Fibroblast of lung (primary cell): ENCODE measurements at regions not wholly inside any gene's neighbourhood (a gene's known extent, or its start where the extent isn't known, plus 50 kb on each side); places are given as distances from the start of the nearest gene placed in this dataset.

Experiments
- EZH2 ChIP-seq: IDR thresholded peaks from 2 replicates; pipeline ENCODE4 v1.5.1; 2012; ENCODE audit warnings: low read length, control low read depth, mild to moderate bottlenecking; ENCODE audit errors: missing control alignments
- TF ChIP-seq, protein P1 (sequence below), 2 donors: IDR thresholded peaks in 1 of 2; conservative IDR thresholded peaks in 1 of 2; 1 replicate in 1 of 2; 2 replicates in 1 of 2; pipeline ENCODE4 v1.5.1; 2011 to 2012; ENCODE audit warnings: low read length in 2 of 2, control low read depth in 1 of 2, inconsistent platforms in 1 of 2, low read depth in 1 of 2, mild to moderate bottlenecking in 1 of 2

DNA sequence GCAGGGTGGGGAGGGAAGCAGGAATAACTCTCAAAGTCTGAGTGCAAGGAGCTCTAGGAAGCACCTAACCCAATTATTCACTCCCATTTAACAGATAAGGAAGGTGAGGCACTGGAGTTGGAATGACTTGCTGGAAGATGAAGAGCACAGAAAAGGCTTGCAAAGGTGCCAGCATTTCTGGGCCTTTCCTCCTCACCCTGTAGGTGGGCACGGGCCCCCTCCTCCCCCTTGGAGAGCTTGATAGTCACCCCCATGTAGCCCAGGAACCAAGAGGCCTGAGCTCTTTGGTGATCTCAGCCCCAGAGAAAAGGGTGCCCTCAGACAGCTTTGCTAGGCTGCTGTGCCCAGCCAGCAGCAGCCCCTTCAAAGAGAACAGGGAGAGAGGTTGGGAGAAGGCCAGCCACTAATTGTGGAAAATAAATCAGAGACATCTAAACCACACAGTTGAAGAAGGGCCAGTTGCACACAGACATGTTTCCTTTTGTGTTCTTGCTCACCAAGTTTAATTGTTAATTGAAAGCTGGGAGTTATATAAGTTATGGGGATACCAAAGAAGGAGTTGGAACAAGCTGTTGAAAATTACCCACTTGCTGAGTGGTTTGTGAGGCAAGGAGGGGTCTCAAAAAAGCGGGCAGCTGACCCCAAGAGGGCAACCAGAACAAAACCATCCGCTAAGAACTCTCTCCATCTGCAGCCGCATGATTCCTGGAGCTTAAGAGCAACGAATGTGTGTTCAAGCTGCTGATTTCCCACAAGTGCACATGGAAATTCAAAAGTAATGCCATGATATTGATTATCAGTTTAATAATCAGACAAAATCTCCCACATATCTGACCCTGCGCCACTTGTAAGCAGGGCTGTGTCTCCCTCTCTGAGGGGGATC lies 77.0 kb downstream of the MRPL14 start:
- no peak for TF ChIP-seq EZH2
- TF ChIP-seq, protein P1, sequence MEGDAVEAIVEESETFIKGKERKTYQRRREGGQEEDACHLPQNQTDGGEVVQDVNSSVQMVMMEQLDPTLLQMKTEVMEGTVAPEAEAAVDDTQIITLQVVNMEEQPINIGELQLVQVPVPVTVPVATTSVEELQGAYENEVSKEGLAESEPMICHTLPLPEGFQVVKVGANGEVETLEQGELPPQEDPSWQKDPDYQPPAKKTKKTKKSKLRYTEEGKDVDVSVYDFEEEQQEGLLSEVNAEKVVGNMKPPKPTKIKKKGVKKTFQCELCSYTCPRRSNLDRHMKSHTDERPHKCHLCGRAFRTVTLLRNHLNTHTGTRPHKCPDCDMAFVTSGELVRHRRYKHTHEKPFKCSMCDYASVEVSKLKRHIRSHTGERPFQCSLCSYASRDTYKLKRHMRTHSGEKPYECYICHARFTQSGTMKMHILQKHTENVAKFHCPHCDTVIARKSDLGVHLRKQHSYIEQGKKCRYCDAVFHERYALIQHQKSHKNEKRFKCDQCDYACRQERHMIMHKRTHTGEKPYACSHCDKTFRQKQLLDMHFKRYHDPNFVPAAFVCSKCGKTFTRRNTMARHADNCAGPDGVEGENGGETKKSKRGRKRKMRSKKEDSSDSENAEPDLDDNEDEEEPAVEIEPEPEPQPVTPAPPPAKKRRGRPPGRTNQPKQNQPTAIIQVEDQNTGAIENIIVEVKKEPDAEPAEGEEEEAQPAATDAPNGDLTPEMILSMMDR (conservative IDR thresholded peaks at IDR 0.05 in 1 of 2, IDR thresholded peaks at IDR 0.05 in 1 of 2; ENCODE audit: low read depth in 1 of 2, low read length in 2 of 2), result no peak
